ENCODE measurements at regions not wholly inside any gene's neighbourhood (a gene's known extent, or its start where the extent isn't known, plus 50 kb on each side); places are given as distances from the start of the nearest gene placed in this dataset.
"Not testable (repeated sequence)": the region's sequence is repeated elsewhere in the genome, so short reads cannot be mapped to it uniquely, and the experiment has no call there.

- no peak overlapping the region for H3K4me3 ChIP-seq (ENCODE audit: control insufficient read depth, low read depth, low read length)
- peak; percentile 84 for DNase-seq (ENCODE audit: low read depth)
- TF ChIP-seq CTCF (conservative IDR thresholded peaks at IDR 0.05; ENCODE audit: control insufficient read depth, insufficient read depth, low read depth, low read length) = no peak
Measured at GRCh38 chr17:30586818-30587595, 109.8 kb downstream of the GOSR1 start.

GRCh38 chr17:30584810-30585209, 107.6 kb downstream of the GOSR1 start:
- no peak for DNase-seq (ENCODE audit: low read depth)
- no peak for TF ChIP-seq CTCF (conservative IDR thresholded peaks at IDR 0.05; ENCODE audit: control insufficient read depth, insufficient read depth, low read depth, low read length)
- H3K4me3 ChIP-seq (ENCODE audit: control insufficient read depth, low read depth, low read length) = no peak overlapping the region

DNA sequence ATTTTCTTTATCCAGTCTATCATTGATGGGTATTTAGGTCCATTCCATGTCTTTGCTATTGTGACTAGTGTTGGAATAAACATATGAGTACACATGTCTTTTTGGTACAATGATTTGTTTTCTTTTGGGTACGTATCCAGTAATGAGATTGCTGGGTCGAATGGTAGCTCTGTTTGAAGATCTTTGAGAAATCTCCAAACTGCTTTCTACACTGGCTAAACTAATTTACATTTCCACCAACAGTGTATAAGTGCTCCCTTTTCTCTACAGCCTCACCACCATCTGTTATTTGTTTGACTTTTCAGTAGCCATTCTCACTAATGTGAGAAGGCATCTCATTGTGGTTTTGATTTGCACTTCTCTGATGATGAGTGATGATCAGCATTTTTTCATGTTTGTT, 103.7 kb downstream of the GOSR1 start:
- TF ChIP-seq CTCF (conservative IDR thresholded peaks at IDR 0.05; ENCODE audit: control insufficient read depth, insufficient read depth, low read depth, low read length) = no peak
- no peak overlapping the region for H3K4me3 ChIP-seq (ENCODE audit: control insufficient read depth, low read depth, low read length)
- DNase-seq (ENCODE audit: low read depth) = peak; percentile 61

- no peak for TF ChIP-seq CTCF (conservative IDR thresholded peaks at IDR 0.05; ENCODE audit: control insufficient read depth, insufficient read depth, low read depth, low read length)
- H3K4me3 ChIP-seq (ENCODE audit: control insufficient read depth, low read depth, low read length) = no peak overlapping the region
- no peak for DNase-seq (ENCODE audit: low read depth)
Measured at GRCh38 chr17:30579610-30580315, 102.6 kb downstream of the GOSR1 start.

GRCh38 chr17:30578015-30578717, 101.0 kb downstream of the GOSR1 start:
- not testable (repeated sequence) for DNase-seq (ENCODE audit: low read depth); H3K4me3 ChIP-seq (ENCODE audit: control insufficient read depth, low read depth, low read length)

All from fibroblast of mammary gland (primary cell).